Activated T-helper 1 cell treated with Interleukin-2 at 50 U/mL for 16 hours (primary cell): ENCODE measurements at regions not wholly inside any gene's neighbourhood (a gene's known extent, or its start where the extent isn't known, plus 50 kb on each side); places are given as distances from the start of the nearest gene placed in this dataset.

ENCODE experiments used
- DNase-seq: peaks from one replicate; pipeline ENCODE4 v3.0.0-alpha.2; 2020; ENCODE audit warnings: low read depth

DNA sequence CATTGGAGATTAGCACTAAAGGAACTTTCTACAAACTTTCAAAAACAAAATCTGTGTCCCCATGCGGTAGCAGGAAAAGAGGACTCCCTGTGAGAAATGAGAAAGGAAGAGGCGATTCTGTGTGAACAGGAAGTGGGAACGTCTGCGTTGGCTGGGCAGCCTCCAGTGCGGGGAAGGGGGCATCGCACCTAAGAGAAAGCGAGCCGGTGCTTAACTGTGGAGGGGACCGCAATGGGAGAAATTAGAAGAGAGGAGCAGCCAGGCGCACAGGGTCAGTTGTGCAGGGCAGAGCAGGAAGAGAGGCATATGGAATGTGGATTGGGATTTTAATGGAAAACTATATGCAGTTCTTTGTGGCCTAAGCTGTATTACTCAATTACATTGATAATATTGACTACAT lies 77.4 kb upstream of the DOCK9 start:
- no peak for DNase-seq

DNA sequence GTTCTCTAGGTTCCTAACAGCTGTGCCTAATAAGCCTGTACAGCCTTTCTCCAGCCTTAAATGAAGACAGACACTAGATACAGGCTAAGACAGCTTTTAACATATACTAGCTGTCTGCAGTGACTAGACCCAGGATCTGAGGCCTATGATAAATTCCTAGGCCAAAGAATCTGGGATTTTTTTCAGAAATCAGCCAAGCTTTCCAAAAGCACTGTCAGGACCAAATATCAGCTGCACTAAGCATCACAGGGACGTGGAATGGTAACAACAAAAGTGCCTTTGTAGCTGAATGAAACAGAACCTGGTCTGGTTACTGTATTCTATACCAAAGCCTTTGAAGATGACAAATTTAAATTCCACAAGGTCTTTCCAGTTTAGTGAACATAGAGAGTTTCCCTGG lies 77.9 kb upstream of the DOCK9 start:
- no peak for DNase-seq

DNA sequence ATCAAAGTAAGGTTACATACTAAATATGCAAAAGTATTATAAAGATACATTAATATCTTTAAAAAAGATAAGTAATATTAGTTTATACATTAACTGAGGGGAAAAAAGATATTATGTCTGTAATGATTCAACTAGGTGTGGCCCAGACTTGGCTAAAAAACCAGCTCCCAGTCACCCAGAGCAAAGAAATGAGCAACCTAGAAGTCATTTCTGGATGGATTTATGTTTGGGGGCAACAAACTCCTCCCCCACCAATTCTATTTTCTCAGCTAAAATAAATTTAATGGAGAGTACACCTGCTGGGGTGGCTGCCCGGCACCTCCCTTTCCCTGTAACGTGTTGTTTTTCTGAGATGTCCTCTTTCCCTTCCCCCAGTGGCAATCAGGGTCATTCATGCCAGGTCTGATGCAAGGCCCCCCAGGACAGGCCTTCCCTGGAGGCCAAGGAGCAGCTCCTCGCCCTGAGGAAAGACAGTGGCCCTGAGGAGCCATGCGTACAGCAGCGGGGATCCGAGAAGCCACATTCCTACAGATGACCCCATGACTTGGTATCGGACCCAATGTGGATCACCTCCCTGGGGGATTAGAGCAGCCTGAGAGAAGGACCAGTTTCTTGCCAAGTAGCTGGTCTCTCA lies 78.6 kb upstream of the DOCK9 start:
- no peak for DNase-seq

GRCh38 chr13:99057310-99057975 lies 79.6 kb upstream of the DOCK9 start:
- DNase-seq: no peak

GRCh38 chr13:99058527-99059495 lies 80.9 kb upstream of the DOCK9 start:
- DNase-seq: no peak

- DNase-seq: no peak
Measured at GRCh38 chr13:99059498-99060075, 81.7 kb upstream of the DOCK9 start.

GRCh38 chr13:99061411-99061810 lies 83.5 kb upstream of the DOCK9 start:
- DNase-seq: no peak

GRCh38 chr13:99062593-99062992 lies 84.7 kb upstream of the DOCK9 start:
- DNase-seq: no peak

DNA sequence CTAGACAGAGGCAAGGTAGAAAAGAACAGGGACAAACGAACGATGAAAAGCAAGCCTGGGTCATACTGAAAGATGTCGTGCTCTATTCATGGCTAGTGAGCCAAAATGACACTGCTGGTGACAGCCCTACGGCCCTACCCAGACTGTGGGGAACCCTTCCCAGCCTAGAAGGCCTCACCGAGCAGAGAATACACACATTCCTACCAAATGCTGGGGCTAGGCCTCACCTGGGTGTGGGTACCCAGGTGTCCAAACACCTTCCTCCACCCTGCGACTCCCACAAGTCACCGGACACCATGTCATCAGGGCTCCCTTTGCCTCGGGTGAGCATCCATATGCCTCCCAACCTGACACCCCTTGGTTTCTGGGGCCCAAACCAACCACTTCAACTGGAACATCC lies 85.3 kb upstream of the DOCK9 start:
- DNase-seq: no peak

- no peak for DNase-seq
Measured at GRCh38 chr13:99063952-99064351, 86.1 kb upstream of the DOCK9 start.

DNA sequence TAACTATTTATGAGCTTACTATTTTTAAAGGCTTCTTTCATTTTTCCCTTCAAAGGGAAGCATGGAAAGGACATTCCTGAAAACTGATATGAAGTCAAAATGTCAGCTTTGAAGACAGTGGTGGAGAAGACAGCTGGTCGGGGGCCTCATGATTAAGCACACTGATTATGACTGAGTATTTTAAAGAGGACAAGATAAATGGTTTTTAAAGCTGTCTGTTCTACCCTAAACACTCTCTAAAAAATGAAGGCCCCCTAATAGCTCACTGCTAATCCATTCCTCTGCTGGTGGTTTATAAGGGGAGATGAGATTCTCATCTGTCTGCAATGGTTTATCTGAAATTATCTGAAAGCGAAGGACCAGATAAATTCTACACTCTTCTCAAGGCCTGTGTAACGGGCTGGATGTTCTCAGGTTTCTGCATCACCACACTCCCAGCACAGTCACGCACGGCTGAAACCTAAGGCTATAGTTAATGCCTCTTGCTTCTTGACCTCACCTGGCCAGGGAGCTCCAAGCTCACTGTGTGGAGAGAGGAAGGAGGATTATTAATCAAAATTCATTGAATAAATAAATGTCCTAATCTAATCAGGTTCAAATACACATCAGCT lies 86.9 kb upstream of the DOCK9 start:
- DNase-seq: no peak

DNA sequence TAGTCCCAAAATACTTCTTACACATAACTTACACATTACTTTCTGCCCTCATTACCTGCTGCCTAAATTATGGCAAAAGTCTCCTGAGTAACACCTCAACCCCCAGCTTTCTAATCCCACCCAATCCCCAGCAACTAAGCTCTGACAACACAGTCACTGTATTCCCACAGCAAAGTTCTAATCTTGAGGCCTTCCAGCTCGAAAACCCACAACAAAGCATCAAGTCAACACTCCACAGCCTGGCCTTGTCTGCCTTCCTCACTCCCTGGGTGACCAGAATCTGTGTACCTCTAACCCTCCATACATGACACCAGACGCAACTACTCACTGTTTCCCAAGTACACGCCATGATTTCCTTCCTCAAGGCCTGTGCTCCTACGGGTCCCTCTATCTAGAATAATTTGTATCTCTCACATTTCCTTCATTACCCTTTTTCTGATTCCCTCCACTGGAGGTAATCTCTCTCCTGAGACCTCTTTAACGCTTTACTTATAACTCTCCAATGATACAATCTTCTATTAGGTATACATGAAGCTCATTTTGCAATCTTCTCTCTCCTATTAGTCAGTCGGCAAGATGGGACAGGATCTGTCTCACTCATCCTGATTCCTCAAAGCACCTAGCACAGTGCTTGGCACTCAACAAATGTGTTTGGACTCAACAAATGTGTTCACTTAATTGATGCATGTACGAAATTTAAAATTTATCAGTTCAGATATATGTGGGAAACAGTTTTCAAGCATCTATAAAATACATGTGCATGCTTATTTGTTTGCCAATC lies 87.6 kb upstream of the DOCK9 start:
- no peak for DNase-seq

DNA sequence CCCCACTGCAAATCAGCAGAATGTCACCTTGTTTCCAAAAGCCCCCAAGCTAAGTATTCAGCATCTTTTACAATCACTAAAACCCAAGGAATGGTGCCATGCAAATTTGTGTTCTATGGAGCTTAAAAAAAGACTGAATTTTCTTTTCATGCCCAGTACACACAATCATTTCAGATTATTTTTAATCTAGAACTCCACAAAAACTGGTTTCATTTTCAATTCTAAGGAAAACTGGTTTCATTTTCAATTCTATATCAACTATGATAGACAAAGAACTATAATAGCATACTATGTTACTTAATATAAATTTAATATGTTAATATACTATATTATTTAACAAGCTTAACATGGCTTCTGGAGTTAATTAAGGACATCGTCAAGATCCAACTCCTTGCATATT lies 88.4 kb upstream of the DOCK9 start:
- no peak for DNase-seq

DNA sequence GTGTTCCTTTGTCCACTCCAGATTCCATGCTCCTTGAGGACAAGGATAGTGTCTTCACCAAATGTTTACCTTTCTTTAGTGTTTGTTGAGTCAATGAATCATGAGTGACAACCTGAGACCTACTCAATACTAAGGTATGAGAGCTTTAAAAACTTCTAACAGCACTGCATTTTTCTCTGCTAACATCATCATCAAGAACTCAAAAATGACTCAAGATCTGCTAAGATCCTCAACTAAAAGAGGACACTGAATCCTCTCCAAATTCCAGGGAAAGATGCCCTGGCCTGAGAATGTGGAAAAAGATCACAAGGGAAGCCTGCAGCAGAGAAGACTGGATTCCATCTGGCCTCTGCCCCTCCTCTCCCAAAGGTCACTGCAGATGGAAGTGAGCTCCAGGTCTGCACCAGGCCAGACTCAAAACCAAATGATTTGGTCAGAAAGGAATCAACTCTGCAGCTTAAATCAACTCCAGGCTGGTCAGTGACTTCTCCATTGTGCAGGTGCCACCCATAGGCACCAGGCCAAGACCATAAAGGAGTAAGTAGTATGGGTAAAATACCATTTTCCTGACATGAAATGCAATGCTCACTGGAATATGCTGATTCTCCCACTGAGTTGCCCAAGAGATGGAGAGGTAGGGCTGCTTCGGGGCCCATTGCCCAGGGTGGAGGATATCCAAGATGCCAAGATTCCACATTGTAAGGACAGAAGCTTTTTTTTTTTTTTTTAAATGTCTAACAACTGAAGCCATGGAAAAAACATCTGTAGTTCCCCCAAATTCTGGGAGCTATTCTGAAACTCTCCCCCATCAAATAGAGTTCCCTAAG lies 89.5 kb upstream of the DOCK9 start:
- no peak for DNase-seq

- DNase-seq: no peak
Measured at GRCh38 chr13:99071211-99071610, 93.3 kb upstream of the DOCK9 start.

- DNase-seq: no peak
Measured at GRCh38 chr13:99071666-99072065, 93.8 kb upstream of the DOCK9 start.

- DNase-seq: no peak
Measured at GRCh38 chr13:99072356-99072755, 94.5 kb upstream of the DOCK9 start.

DNA sequence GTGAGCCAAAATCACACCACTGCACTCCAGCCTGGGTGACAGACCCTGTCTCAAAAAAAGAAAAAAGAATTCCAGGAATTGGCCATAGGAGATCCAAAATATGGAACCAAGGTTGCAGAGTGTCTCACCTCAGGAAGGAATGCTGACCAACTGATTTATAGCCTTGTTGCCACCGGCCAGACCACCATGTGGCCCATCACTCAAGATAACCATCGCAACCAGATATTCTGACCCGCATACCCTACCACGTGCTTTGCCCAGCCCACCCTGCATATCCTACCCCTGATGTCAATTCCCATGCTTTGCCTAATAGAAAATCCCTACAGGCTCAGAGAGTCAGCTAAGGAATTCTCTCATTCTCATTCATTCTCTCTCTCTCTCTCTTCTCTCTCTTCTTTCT lies 95.1 kb upstream of the DOCK9 start:
- DNase-seq: no peak

DNA sequence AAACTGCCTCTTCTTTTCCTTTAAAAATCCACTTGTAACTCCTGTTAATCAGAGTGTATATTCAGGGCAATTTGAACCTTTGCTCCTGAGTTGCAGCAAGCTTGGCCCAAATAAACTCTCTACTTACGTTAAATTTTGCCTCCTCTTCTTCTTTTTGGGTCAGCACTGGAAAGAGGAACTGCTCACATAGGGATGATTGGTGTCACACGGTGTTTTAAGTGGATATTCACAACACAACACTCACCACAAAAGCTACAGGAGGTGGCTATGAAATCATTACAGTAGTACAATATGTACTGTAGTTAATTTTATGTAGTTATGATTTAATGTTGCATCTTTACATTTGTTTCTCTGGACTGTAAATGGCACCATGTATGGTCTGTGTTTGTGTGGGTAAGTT lies 96.8 kb upstream of the DOCK9 start:
- no peak for DNase-seq
